C4-2B (cell line): ENCODE measurements at regions not wholly inside any gene's neighbourhood (a gene's known extent, or its start where the extent isn't known, plus 50 kb on each side); places are given as distances from the start of the nearest gene placed in this dataset.

Experiments used
- H3K27ac ChIP-seq: fragments of 450-650 bp; 2 replicates; pipeline ENCODE4 v1.5.1; 2017
- ZFX ChIP-seq: fragments of 450-650 bp; IDR thresholded peaks from 2 replicates; pipeline ENCODE4 v1.6.1; 2017
- TF ChIP-seq, protein P1 (sequence below): fragments of 450-650 bp; conservative IDR thresholded peaks from 2 replicates; pipeline ENCODE4 v1.5.1; 2017; ENCODE audit warnings: mild to moderate bottlenecking

DNA sequence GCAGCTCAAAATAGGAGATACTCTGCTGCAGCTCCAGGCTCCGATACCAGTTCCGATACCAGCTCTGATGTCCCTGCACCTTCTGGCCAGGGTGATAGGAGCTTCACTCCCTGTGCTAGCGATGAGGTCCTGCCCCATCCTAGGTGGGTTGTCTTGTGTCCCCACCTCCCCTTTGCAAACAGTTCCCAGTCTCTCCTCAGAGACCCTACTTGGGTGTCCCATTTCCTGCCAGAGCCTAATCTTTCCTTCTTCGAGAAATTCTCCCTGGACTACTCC, 62.7 kb upstream of the NANOS1 start:
- no peak overlapping the region for H3K27ac ChIP-seq
- TF ChIP-seq, protein P1, sequence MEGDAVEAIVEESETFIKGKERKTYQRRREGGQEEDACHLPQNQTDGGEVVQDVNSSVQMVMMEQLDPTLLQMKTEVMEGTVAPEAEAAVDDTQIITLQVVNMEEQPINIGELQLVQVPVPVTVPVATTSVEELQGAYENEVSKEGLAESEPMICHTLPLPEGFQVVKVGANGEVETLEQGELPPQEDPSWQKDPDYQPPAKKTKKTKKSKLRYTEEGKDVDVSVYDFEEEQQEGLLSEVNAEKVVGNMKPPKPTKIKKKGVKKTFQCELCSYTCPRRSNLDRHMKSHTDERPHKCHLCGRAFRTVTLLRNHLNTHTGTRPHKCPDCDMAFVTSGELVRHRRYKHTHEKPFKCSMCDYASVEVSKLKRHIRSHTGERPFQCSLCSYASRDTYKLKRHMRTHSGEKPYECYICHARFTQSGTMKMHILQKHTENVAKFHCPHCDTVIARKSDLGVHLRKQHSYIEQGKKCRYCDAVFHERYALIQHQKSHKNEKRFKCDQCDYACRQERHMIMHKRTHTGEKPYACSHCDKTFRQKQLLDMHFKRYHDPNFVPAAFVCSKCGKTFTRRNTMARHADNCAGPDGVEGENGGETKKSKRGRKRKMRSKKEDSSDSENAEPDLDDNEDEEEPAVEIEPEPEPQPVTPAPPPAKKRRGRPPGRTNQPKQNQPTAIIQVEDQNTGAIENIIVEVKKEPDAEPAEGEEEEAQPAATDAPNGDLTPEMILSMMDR: no peak
- no peak for TF ChIP-seq ZFX

DNA sequence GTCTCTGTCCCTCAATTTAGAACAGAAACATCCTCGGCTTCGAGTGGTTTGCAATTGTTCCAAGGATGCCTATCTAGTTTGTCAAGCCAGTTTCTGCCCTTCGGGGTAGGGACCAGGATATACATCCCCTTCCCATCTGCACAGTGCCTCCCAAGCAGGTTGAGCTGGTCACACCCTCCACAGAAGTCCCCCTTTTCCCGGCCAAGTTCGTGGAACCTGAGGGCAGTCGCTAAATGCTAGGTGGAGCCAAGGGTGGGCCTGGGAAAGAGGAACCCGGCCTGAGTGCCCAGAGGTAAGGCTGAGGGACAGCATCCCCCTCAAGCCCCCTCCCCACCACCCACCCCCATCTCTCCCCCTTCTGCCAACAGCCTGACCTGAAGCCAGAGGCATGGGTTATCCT, 62.4 kb upstream of the NANOS1 start:
- no peak overlapping the region for H3K27ac ChIP-seq
- no peak for TF ChIP-seq ZFX
- TF ChIP-seq, protein P1: no peak

DNA sequence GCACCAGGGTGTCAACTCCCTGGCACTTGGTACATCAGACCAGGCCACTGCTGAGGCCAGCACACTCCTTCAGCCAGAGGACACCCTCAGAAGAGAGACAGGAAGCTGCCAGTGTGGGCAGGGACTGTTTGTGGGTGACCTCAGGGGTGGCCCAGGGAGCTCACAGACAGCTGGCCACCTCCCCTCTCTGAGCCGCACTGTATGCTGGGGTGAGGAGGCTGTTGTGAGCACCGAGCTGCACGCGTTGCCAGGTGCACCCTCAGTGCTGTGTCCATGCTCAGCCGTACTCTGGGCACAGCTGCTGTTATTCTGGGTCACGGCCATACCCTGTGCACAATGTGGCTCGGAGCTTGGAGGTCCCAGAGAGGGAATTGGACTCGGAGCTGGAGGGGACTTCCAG, 61.5 kb upstream of the NANOS1 start:
- no peak overlapping the region for H3K27ac ChIP-seq
- TF ChIP-seq, protein P1: no peak
- TF ChIP-seq ZFX: no peak

DNA sequence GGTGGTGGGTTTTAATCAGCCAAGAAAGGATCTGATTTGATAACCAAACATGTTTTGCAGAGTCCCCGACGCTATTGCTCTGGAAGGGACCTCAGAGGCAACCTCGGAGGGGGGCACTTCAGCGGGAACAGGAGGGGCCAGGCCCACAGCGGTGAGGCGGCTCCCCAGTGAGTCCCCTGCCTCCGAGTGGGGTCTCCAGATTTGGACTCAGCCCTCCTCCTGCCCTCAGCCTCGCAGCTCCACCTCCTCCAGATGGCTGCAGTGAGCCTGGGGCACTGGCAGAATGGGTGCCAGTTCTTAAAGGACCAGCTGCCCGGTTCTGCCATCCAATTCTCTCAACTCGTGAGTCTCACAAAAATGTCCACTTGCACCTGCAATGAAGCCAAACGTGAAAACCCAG, 61.0 kb upstream of the NANOS1 start:
- TF ChIP-seq, protein P1: no peak
- TF ChIP-seq ZFX: no peak
- no peak overlapping the region for H3K27ac ChIP-seq

DNA sequence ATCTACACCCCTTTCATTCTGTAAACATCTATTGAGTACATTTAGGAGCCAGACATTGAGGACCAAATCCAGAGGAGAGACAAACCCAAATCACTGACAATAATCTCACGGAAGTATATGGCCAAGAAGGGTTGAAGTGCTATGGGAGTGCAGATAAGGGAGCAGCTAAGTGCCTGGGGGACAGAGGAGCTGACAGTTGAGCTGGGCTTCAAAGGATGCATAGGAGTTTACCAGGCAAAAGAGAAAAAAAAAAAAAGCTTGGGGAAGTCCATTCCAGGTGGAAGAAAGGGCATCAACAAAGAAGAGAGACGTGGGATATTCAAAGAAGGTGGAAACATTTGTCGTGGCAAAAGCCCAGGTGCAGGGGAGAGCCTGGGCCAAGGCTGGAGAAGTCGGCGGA, 60.5 kb upstream of the NANOS1 start:
- H3K27ac ChIP-seq: no peak overlapping the region
- TF ChIP-seq, protein P1: no peak
- TF ChIP-seq ZFX: no peak

DNA sequence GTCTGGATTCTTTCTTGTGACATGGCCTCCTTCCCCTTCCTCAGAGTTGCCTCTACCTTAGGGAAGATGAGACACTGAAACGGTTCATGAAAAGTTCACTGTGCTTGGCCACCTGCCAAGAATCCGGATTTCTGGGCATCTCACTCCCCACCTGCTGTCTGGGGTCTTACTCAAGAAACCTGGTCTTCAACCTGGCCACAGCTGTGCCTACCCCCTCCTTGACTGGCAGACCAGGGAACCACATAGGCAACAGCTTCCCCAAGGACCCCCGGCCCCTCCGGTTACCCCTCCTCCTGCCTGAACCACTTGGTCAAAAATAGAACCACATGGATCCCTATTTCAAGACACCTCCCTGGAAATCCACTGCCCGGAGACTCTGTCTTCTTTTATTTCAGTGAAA, 58.7 kb upstream of the NANOS1 start:
- TF ChIP-seq, protein P1: no peak
- no peak for TF ChIP-seq ZFX

DNA sequence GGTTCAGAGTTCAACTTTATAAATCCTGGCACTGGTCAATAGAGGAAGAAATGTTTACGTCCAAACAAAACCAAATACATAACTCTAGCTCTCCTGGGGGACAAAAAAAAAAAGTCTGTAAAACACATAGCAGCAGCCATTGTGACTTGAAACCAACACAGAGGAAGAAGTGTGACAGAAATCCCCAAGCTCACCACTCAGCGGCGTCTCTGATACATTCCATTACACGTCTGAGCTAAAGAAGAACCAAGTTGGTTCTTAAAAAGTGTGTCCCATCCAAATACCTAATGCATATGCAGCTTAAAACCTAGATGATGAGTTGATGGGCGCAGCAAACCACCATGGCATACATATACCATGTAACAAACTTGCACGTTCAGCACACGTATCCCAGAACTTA, 58.3 kb upstream of the NANOS1 start:
- no peak for TF ChIP-seq ZFX
- TF ChIP-seq, protein P1: no peak
- no peak overlapping the region for H3K27ac ChIP-seq

More for the DNA sequence above, 58.7 kb upstream of the NANOS1 start:
- H3K27ac ChIP-seq: no peak overlapping the region
